ENCODE measurements at regions not wholly inside any gene's neighbourhood (a gene's known extent, or its start where the extent isn't known, plus 50 kb on each side); places are given as distances from the start of the nearest gene placed in this dataset.
"Not testable (repeated sequence)": the region's sequence is repeated elsewhere in the genome, so short reads cannot be mapped to it uniquely, and the experiment has no call there.

GRCh38 chr21:19218163-19218562 is 814.6 kb upstream of the TMPRSS15 start:
- intact Hi-C loops (cut with DNase I) = no loop called here
- no peaks in the 10 kb centered on the region for H3K4me1 ChIP-seq
- no peaks in the 10 kb centered on the region for H3K27me3 ChIP-seq
- H3K4me3 ChIP-seq = no peak overlapping the region
- H3K36me3 ChIP-seq = no peaks in the 10 kb centered on the region
- H3K27ac ChIP-seq = no peak overlapping the region
- H3K9me3 ChIP-seq = peaks cover 0 to 5% (median 0%) of the 10 kb centered on the region in 12 donors
- TF ChIP-seq CTCF (IDR thresholded peaks at IDR 0.05) (no peak), POLR2A (IDR thresholded peaks at IDR 0.05) (no peak)
- DNase-seq (no peak), ATAC-seq (no peak)

GRCh38 chr21:19224090-19224489 is 820.5 kb upstream of the TMPRSS15 start:
- DNase-seq (no peak), ATAC-seq (no peak)
- no peaks in the 10 kb centered on the region for H3K27me3 ChIP-seq
- no peak overlapping the region for H3K4me3 ChIP-seq
- no peaks in the 10 kb centered on the region for H3K36me3 ChIP-seq
- 85 to 92% (median 87%) methylated on average over 12 of the region's 12 CpGs for WGBS, 4 donors
- no peak for TF ChIP-seq POLR2A (IDR thresholded peaks at IDR 0.05)
- no peak for TF ChIP-seq CTCF (IDR thresholded peaks at IDR 0.05)
- no peaks in the 10 kb centered on the region for H3K4me1 ChIP-seq
- intact Hi-C loops (cut with DNase I) = no loop called here
- H3K9me3 ChIP-seq = peaks cover 0 to 5% (median 0%) of the 10 kb centered on the region in 12 donors
- no peak overlapping the region for H3K27ac ChIP-seq

- Histone ChIP-seq H3K4me3 (no peak overlapping the region), H3K27ac (no peak overlapping the region), H3K36me3 (no peaks in the 10 kb centered on the region), H3K27me3 (no peaks in the 10 kb centered on the region), H3K9me3 (no peaks in the 10 kb centered on the region), H3K4me1 (no peaks in the 10 kb centered on the region)
- intact Hi-C loops (cut with DNase I) = no loop called here
- no peak for TF ChIP-seq CTCF (IDR thresholded peaks at IDR 0.05)
- no peak for DNase-seq
- 54 to 67% (median 64%) methylated on average over 1 of the region's 1 CpG for WGBS, 4 donors
- ATAC-seq = no peak
Observed at GRCh38 chr21:19228226-19228625, 824.6 kb upstream of the TMPRSS15 start.

- peak in 1 of 5 donors; percentile 25 for DNase-seq
- intact Hi-C loops (cut with DNase I) = not testable (repeated sequence)
- WGBS, 4 donors = 84 to 90% (median 87%) methylated on average over 12 of the region's 12 CpGs
Observed at GRCh38 chr21:19233841-19234240, 830.3 kb upstream of the TMPRSS15 start.

GRCh38 chr21:19236209-19236608 is 832.6 kb upstream of the TMPRSS15 start:
- ATAC-seq = no peak
- Histone ChIP-seq H3K27me3 (no peaks in the 10 kb centered on the region), H3K9me3 (peaks cover 0 to 5% (median 0%) of the 10 kb centered on the region in 12 donors), H3K4me1 (no peaks in the 10 kb centered on the region), H3K36me3 (no peaks in the 10 kb centered on the region), H3K27ac (no peak overlapping the region), H3K4me3 (no peak overlapping the region)
- intact Hi-C loops (cut with DNase I) = no loop called here
- no peak for TF ChIP-seq POLR2A (IDR thresholded peaks at IDR 0.05)
- TF ChIP-seq CTCF (IDR thresholded peaks at IDR 0.05) = no peak
- 82 to 86% (median 85%) methylated on average over 9 of the region's 9 CpGs for WGBS, 4 donors
- no peak for DNase-seq

More at GRCh38 chr21:19233841-19234240, 830.3 kb upstream of the TMPRSS15 start:
- not testable (repeated sequence) for H3K27ac ChIP-seq, H3K4me1 ChIP-seq, H3K4me3 ChIP-seq, ATAC-seq, H3K27me3 ChIP-seq, H3K9me3 ChIP-seq, H3K36me3 ChIP-seq

All from heart left ventricle (tissue), 16 donors.